BLaER1 (cell line): ENCODE measurements at regions not wholly inside any gene's neighbourhood (a gene's known extent, or its start where the extent isn't known, plus 50 kb on each side); places are given as distances from the start of the nearest gene placed in this dataset.
"Not testable (repeated sequence)": the region's sequence is repeated elsewhere in the genome, so short reads cannot be mapped to it uniquely, and the experiment has no call there.

Experiments
- H3K27ac ChIP-seq: shearing (Covaris generic); formaldehyde crosslinking; 2 replicates; pipeline ENCODE4 v1.8.1; 2022
- H3K27me3 ChIP-seq: shearing (Covaris generic); formaldehyde crosslinking; 2 replicates; pipeline ENCODE4 v1.8.1; 2022
- H3K36me3 ChIP-seq: shearing (Covaris generic); formaldehyde crosslinking; 2 replicates; pipeline ENCODE4 v1.8.1; 2022
- H3K4me1 ChIP-seq: shearing (Covaris generic); formaldehyde crosslinking; 2 replicates; pipeline ENCODE4 v1.8.1; 2022
- H3K4me2 ChIP-seq: shearing (Covaris generic); formaldehyde crosslinking; 2 replicates; pipeline ENCODE4 v1.8.1; 2022
- H3K4me3 ChIP-seq: shearing (Covaris generic); formaldehyde crosslinking; 2 replicates; pipeline ENCODE4 v1.8.1; 2022
- H3K9ac ChIP-seq: shearing (Covaris generic); formaldehyde crosslinking; 2 replicates; pipeline ENCODE4 v1.8.1; 2022
- H3K9me3 ChIP-seq: shearing (Covaris generic); formaldehyde crosslinking; 2 replicates; pipeline ENCODE4 v1.8.1; 2022
- H4K20me1 ChIP-seq: shearing (Covaris generic); formaldehyde crosslinking; 2 replicates; pipeline ENCODE4 v1.8.1; 2022
- Cebpa-rat ChIP-seq: shearing (Covaris generic); IDR thresholded peaks from 2 replicates; pipeline ENCODE4 v1.8.1; 2022

- Histone ChIP-seq H3K27ac (no peak overlapping the region), H3K4me1 (no peaks in the 10 kb centered on the region), H3K36me3 (no peaks in the 10 kb centered on the region), H3K4me3 (no peak overlapping the region), H3K27me3 (no peaks in the 10 kb centered on the region), H3K9ac (no peak overlapping the region), H3K9me3 (no peaks in the 10 kb centered on the region), H3K4me2 (no peak overlapping the region), H4K20me1 (no peaks in the 10 kb centered on the region)
- no peak for TF ChIP-seq Cebpa-rat
Measured at GRCh38 chr3:189003410-189003809, 168.4 kb upstream of the TPRG1 start.

GRCh38 chr3:189013224-189013888 is 158.4 kb upstream of the TPRG1 start:
- Histone ChIP-seq H3K4me2 (no peak overlapping the region), H3K9me3 (peaks cover 13% of the 10 kb centered on the region), H3K36me3 (no peaks in the 10 kb centered on the region), H3K4me1 (no peaks in the 10 kb centered on the region), H3K4me3 (no peak overlapping the region), H3K27ac (no peak overlapping the region), H3K9ac (no peak overlapping the region), H3K27me3 (no peaks in the 10 kb centered on the region), H4K20me1 (no peaks in the 10 kb centered on the region)
- no peak for TF ChIP-seq Cebpa-rat

- no peaks in the 10 kb centered on the region for H4K20me1 ChIP-seq
- TF ChIP-seq Cebpa-rat = no peak
- H3K4me3 ChIP-seq = no peak overlapping the region
- H3K9ac ChIP-seq = no peak overlapping the region
- H3K4me2 ChIP-seq = no peak overlapping the region
- no peak overlapping the region for H3K27ac ChIP-seq
- no peaks in the 10 kb centered on the region for H3K36me3 ChIP-seq
- H3K27me3 ChIP-seq = no peaks in the 10 kb centered on the region
- H3K9me3 ChIP-seq = peaks cover 13% of the 10 kb centered on the region
- H3K4me1 ChIP-seq = no peaks in the 10 kb centered on the region
Measured at GRCh38 chr3:189014526-189014925, 157.2 kb upstream of the TPRG1 start.

- not testable (repeated sequence) for H3K9me3 ChIP-seq, H3K4me2 ChIP-seq, H3K36me3 ChIP-seq, H3K9ac ChIP-seq, H3K4me1 ChIP-seq, H3K27ac ChIP-seq, H3K27me3 ChIP-seq, H3K4me3 ChIP-seq, H4K20me1 ChIP-seq
Measured at GRCh38 chr3:189022576-189023466, 148.9 kb upstream of the TPRG1 start.

- Histone ChIP-seq H3K9ac (no peak overlapping the region), H3K9me3 (no peaks in the 10 kb centered on the region), H3K27me3 (no peaks in the 10 kb centered on the region), H3K4me2 (no peak overlapping the region), H4K20me1 (no peaks in the 10 kb centered on the region), H3K4me3 (no peak overlapping the region), H3K4me1 (no peaks in the 10 kb centered on the region), H3K27ac (no peak overlapping the region), H3K36me3 (no peaks in the 10 kb centered on the region)
- no peak for TF ChIP-seq Cebpa-rat
Measured at GRCh38 chr3:189025866-189026265, 145.9 kb upstream of the TPRG1 start.

GRCh38 chr3:189027626-189028155 is 144.1 kb upstream of the TPRG1 start:
- no peaks in the 10 kb centered on the region for H3K27me3 ChIP-seq
- H3K27ac ChIP-seq = no peak overlapping the region
- H3K9ac ChIP-seq = no peak overlapping the region
- TF ChIP-seq Cebpa-rat = no peak
- no peak overlapping the region for H3K4me3 ChIP-seq
- no peaks in the 10 kb centered on the region for H3K4me1 ChIP-seq
- no peak overlapping the region for H3K4me2 ChIP-seq
- H4K20me1 ChIP-seq = no peaks in the 10 kb centered on the region
- H3K36me3 ChIP-seq = no peaks in the 10 kb centered on the region
- H3K9me3 ChIP-seq = no peaks in the 10 kb centered on the region

GRCh38 chr3:189038773-189039745 is 132.7 kb upstream of the TPRG1 start:
- H3K27me3 ChIP-seq = no peaks in the 10 kb centered on the region
- no peak for TF ChIP-seq Cebpa-rat

GRCh38 chr3:189040656-189041335 is 131.0 kb upstream of the TPRG1 start:
- Histone ChIP-seq H3K4me3 (no peak overlapping the region), H4K20me1 (no peaks in the 10 kb centered on the region), H3K36me3 (no peaks in the 10 kb centered on the region), H3K9ac (no peak overlapping the region), H3K4me2 (no peak overlapping the region), H3K27me3 (no peaks in the 10 kb centered on the region), H3K4me1 (peaks cover 7% of the 10 kb centered on the region; the same call in 1 of the 2 replicates), H3K27ac (no peak overlapping the region), H3K9me3 (no peaks in the 10 kb centered on the region)
- no peak for TF ChIP-seq Cebpa-rat

More at GRCh38 chr3:189038773-189039745, 132.7 kb upstream of the TPRG1 start:
- Histone ChIP-seq H3K4me3 (no peak overlapping the region), H3K27ac (no peak overlapping the region), H3K9me3 (peaks cover 4% of the 10 kb centered on the region; the same call in 1 of the 2 replicates), H4K20me1 (no peaks in the 10 kb centered on the region), H3K9ac (no peak overlapping the region), H3K4me1 (peaks cover 7% of the 10 kb centered on the region; the same call in 1 of the 2 replicates), H3K36me3 (no peaks in the 10 kb centered on the region), H3K4me2 (no peak overlapping the region)
